ENCODE measurements at regions not wholly inside any gene's neighbourhood (a gene's known extent, or its start where the extent isn't known, plus 50 kb on each side); places are given as distances from the start of the nearest gene placed in this dataset.

DNA sequence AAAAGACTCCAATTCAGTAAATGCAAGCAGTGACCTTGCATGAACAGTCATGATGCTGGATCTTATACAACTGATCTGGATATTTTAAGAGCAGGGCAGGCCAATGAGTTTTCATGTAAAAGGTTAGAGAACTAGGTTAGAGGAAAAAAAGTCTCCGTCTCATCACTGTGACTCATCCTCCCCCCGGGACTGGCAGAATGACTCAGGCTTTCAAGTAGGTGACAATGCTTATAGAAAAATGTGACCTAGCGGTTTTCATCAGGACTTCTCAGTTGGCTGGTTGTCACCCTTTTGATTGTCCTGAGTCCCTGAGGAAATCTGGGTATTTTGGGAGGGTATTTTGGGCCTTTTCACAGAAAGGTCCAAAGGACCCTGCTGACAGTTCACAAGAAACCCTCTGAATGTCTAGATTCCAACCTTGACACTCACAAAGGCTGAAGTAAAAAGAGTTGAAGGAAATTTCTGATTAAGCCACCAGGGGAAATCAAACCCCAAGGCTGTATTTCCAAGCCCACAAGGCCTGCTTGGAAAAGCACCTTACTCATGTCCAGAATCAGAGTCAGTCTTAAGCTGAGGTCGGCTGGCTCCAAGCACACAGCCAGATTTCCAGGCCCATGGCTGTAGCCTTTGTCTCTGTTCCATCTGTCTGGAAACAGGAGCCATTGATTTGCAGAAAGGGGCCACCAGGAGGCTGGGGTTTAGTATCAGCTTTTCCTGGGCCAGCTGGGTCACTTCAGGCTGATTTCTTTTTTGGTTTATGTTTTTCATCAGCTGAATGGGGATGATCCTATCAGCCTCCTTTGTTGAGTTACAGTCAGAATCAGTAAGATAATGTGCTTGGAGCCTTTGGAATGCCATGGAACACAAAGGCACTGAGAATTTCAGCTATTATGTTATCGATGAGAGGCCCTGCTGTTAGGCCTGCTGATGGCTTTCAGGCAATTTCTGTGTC lies 226.4 kb upstream of the HABP2 start:
- peak; percentile 96 for DNase-seq (ENCODE audit: low read depth)

DNA sequence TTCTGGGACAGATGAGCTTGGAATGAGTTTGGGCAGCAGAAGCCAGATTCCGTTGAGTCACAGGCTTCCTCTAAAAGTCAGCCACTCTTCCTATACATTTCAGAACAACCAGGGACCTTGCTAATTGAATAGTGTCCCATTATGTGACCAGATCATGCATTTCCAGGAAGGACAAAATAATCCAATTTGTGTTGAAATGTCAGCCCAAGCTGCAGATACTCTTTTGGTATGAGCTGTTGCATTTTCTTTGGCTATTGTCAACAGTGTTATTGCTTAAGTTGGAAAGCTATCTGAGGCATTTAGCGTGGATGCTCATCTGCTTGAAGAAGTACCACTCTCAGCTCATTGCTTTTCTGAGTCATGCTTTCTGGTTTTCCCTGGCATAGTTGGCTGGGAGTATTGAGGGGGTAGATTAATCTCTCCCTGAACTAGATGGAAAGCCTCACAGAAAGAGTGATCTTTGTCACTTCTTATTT lies 223.7 kb upstream of the HABP2 start:
- DNase-seq (ENCODE audit: low read depth), result peak; percentile 49

- no peak for DNase-seq (ENCODE audit: low read depth)
Measured at GRCh38 chr10:113331961-113332360, 220.9 kb upstream of the HABP2 start.

DNA sequence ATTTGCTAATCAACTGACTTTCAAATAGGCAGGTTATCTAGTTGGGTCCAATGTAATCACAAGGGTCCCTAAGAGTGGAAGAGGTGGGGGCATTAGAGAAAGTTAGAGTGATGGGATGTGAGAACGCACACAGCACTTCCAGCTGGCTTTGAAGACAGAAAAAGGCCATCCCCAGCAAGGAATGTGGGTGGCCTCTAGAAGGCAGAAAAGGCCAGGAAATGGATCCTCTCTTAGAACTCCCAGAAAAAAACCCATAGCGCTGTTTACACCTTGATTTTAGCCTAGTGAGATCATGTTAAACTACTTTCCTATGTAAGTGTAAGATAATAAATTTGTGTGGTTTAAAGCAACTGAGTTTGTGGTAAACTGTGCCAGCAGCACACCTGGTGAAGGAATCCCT lies 219.5 kb upstream of the HABP2 start:
- no peak for DNase-seq (ENCODE audit: low read depth)

DNA sequence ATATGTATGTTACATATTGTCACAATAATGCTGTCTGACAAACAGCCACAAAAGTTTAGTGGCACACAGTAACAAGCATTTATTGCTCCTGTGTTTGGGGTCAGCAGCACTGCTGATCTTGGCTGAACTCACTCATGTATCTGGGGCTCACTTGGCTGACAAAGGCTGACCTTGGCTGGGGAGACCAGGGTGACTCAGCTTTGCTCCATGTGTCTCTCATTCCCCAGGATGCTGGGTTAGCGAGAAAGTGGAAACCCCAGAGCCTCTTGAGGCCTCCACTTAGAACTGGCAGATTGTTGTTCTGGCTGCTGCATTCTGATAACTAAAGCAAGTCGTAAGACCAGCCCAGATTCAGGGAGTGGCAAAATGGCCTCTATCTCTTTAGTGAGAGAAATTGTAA lies 217.3 kb upstream of the HABP2 start:
- DNase-seq (ENCODE audit: low read depth), result peak; percentile 33

DNA sequence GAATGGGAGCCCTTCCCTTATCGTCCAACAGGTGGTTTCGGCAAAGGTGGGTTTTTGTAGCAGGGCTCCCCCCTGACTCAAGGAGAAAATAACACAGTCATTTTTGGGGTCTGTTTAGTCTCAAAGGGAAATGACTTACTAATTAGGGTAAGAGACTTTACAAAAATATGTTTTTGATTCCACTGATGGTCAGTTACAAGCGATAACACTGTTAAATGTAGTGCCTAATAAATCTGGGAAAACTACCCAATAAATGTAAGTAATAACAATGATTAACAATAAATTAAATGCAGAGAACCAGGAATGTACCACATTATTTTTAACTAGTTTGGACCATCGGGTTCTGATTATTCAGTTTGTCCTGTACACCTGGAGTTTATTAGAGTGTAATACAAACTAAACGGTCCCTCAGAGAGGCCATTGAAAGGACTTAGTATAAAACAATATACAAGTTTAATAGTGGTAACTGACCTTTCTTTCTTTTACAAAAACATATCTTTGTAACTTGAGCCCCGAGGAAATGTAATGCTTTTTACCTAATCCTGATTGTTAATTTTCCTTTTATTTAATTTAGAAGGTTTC lies 216.2 kb upstream of the HABP2 start:
- DNase-seq (ENCODE audit: low read depth), result no peak

- no peak for DNase-seq (ENCODE audit: low read depth)
Measured at GRCh38 chr10:113337142-113337541, 215.7 kb upstream of the HABP2 start.

GRCh38 chr10:113339121-113339520 lies 213.7 kb upstream of the HABP2 start:
- no peak for DNase-seq (ENCODE audit: low read depth)

GRCh38 chr10:113340282-113340681 lies 212.6 kb upstream of the HABP2 start:
- DNase-seq (ENCODE audit: low read depth), result no peak

GRCh38 chr10:113341138-113341537 lies 211.7 kb upstream of the HABP2 start:
- no peak for DNase-seq (ENCODE audit: low read depth)

DNA sequence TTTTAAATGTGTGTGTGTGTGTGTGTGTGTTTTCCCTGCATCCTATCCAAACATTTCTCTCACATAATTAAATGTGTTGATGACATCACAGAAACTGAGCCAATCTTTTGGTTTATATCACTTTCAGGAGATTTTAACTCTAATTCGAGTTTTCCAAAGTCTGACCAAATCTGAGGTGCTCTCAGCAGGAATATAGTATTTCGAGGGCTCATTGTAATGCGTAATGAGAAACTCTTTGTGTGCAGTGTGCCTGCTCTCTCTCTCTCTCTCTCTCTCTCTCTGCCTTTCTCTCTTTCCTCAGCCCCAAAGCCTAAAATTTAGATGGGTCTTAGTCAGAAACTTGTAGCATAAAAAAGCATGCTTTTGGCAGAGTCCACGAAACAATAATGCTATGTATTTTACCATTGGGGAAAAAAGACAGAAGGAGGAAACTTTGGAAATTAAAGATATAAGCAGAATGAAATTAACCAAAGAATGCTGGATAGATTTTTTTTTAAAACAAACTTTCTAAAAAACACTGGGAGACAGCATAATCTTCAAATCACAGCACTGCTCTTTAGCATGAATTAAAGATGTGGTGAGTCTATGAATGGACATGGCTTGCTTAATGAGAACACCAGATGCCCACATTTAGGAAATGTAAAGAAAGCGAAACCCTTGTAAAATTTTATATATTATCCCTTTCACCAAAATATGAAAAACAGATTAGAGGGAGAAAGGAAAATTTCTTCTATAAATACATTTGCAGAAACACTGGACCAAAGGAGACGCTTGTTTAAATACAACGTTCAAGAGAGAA lies 206.8 kb upstream of the HABP2 start:
- no peak for DNase-seq (ENCODE audit: low read depth)

DNA sequence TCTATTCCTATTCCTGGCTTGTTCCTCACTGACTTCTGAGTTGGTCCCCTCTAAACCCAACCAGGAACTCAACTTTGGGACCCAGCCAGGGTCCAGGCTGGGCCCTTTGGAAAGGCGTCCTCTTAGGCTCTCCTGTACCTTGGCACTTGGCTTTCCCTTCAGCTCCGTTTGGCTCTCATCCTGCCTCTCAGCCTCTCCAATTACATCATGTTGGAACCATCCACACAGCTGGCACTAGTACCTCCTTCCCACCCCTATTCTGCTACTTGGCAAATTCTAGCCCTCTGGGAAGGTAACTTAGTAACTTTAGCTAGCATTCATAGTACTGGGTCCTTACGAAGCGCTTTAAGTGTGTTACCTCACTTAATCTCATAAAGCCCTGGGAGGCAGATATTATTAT lies 205.3 kb upstream of the HABP2 start:
- DNase-seq (ENCODE audit: low read depth), result no peak

DNA sequence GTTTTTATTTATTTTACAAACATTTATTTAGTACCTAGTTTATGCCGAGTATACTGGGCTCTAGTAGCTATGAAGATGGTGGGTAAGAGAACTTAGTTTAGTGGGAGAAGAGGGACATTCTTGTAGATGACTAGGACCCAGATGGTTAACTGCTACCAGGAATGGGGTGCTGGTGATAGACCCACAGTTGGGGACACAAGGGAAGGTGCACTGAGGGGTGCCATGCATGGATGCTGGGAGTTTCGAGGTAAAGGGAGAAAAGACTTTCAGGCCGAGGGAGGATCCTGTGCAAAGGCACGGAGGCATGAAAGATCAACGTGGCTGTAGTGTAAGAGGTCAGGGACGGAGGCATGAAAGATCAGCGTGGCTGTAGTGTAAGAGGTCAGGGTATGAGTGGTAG lies 204.2 kb upstream of the HABP2 start:
- DNase-seq (ENCODE audit: low read depth), result no peak

GRCh38 chr10:113350311-113351040 lies 202.4 kb upstream of the HABP2 start:
- DNase-seq (ENCODE audit: low read depth), result no peak

DNA sequence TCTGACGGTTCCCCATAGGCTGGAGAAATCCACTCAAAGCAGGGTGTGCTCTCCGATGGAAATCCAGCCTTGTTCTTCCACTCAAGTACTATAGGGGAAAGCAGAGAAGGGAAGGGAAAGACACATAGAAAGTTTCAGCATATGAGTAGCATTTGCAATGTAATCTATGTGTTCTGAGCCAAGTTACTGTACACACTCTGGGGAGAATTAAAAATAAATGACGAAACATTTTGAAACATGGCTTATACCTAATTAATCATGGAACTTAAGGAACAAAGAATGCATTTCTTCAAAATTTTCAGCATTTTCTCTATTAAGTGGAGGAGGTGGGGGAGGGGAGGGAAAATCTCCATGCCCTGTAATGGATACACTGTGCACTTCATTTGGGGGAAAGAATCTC lies 198.1 kb upstream of the HABP2 start:
- DNase-seq (ENCODE audit: low read depth), result no peak

GRCh38 chr10:113356794-113357680 lies 195.8 kb upstream of the HABP2 start:
- DNase-seq (ENCODE audit: low read depth), result no peak

- DNase-seq (ENCODE audit: low read depth), result no peak
Measured at GRCh38 chr10:113357681-113358300, 195.1 kb upstream of the HABP2 start.

DNA sequence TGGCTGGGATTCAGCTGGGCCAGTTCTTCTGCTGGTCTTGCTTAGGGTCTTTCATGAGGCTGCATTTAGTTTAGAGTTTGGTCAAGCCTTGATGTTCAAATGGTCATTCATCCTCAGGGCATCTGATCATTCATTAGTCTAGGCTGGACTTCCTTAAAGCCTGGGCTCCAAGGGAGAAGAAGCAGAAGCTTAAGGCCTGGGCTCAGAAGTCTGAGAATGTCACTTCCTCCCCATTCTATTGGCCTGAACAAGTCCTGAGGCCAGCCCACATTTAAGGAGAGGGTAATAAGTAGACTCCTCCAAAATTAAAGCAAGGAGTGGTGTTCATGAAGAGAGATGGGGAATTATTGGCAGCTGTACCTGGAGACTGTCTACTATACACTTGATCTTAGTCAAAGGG lies 193.2 kb upstream of the HABP2 start:
- DNase-seq (ENCODE audit: low read depth), result no peak

DNA sequence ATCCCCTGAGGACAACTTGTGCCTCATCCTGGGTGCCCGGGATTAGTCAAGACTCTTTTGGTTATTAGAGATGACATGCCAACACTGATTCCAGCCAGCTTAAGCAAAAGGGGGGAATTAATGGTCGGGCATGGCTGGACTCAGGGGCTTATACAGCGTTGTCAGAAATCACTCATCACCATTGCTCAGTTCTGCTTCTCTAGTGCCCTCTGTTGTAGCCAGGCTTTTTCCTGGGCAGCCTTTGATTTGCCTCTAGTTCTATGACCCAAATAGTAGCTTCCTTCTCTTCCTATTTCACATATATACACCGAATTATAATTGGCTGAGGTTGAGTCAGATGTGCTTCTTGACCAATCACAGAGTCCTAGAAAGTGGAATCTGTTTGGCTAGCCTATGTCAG lies 192.0 kb upstream of the HABP2 start:
- no peak for DNase-seq (ENCODE audit: low read depth)

- DNase-seq (ENCODE audit: low read depth), result peak; percentile 71
Measured at GRCh38 chr10:113362645-113363091, 190.2 kb upstream of the HABP2 start.
